Loucy (cell line): ENCODE measurements at regions not wholly inside any gene's neighbourhood (a gene's known extent, or its start where the extent isn't known, plus 50 kb on each side); places are given as distances from the start of the nearest gene placed in this dataset.

Experiments used
- H2AFZ ChIP-seq: fragments of 200-600 bp; sonication (generic); 2 replicates; pipeline ENCODE4 v1.6.0; 2016; ENCODE audit warnings: antibody characterized with exemption, mild to moderate bottlenecking, low read length, moderate library complexity
- H3F3A ChIP-seq: fragments of 200-600 bp; 2 replicates; pipeline ENCODE4 v1.6.0; 2016; ENCODE audit warnings: antibody characterized with exemption, low read depth, mild to moderate bottlenecking
- H3K27me3 ChIP-seq: fragments of 200-600 bp; sonication (generic); 2 replicates; pipeline ENCODE4 v1.6.1; 2014; ENCODE audit warnings: low read length, mild to moderate bottlenecking; ENCODE audit not compliant: insufficient read depth, poor library complexity, severe bottlenecking
- H3K36me3 ChIP-seq: fragments of 200-600 bp; sonication (generic); 2 replicates; pipeline ENCODE4 v1.6.1; 2016; ENCODE audit warnings: low read length; ENCODE audit not compliant: insufficient read depth
- H3K4me1 ChIP-seq: fragments of 200-600 bp; sonication (generic); 2 replicates; pipeline ENCODE4 v1.5.1; 2014; ENCODE audit warnings: low read length, mild to moderate bottlenecking; ENCODE audit not compliant: insufficient read depth, poor library complexity, severe bottlenecking
- H3K4me2 ChIP-seq: fragments of 200-600 bp; sonication (generic); 2 replicates; pipeline ENCODE4 v1.6.0; 2014; ENCODE audit warnings: antibody characterized with exemption, low read length, low read depth, mild to moderate bottlenecking; ENCODE audit not compliant: poor library complexity, severe bottlenecking
- H3K4me3 ChIP-seq: fragments of 200-600 bp; sonication (generic); 2 replicates; pipeline ENCODE4 v1.5.1; 2014; ENCODE audit warnings: low read length, mild to moderate bottlenecking, mixed read lengths; ENCODE audit not compliant: poor library complexity, severe bottlenecking
- H3K79me2 ChIP-seq: fragments of 200-600 bp; sonication (generic); 2 replicates; pipeline ENCODE4 v1.6.1; 2014; ENCODE audit warnings: low read length; ENCODE audit not compliant: insufficient read depth
- H3K9ac ChIP-seq: fragments of 200-600 bp; sonication (generic); 2 replicates; pipeline ENCODE4 v1.6.0; 2014; ENCODE audit warnings: mild to moderate bottlenecking, low read depth, low read length, moderate library complexity; ENCODE audit not compliant: poor library complexity, severe bottlenecking
- H3K9me2 ChIP-seq: fragments of 200-600 bp; sonication (generic); replicated peaks from 2 replicates; pipeline ENCODE4 v1.6.1; 2016; ENCODE audit warnings: low read depth, low read length, mixed read lengths
- H3K9me3 ChIP-seq: fragments of 200-600 bp; sonication (generic); 2 replicates; pipeline ENCODE4 v1.6.1; 2014; ENCODE audit warnings: mild to moderate bottlenecking, antibody characterized with exemption, low read length, low read depth; ENCODE audit not compliant: insufficient read depth
- H4K20me1 ChIP-seq: fragments of 200-600 bp; sonication (generic); 2 replicates; pipeline ENCODE4 v1.6.0; 2014; ENCODE audit warnings: antibody characterized with exemption, low read length, mild to moderate bottlenecking; ENCODE audit not compliant: insufficient read depth, poor library complexity, severe bottlenecking
- EZH2phosphoT487 ChIP-seq: fragments of 200-600 bp; IDR thresholded peaks from 2 replicates; pipeline ENCODE4 v1.6.1; 2018; ENCODE audit warnings: antibody characterized with exemption, mild to moderate bottlenecking, moderate library complexity, borderline replicate concordance
- TF ChIP-seq, protein P1 (sequence below): fragments of 200-600 bp; sonication (generic); conservative IDR thresholded peaks from 2 replicates; pipeline ENCODE4 v1.5.1; 2014; ENCODE audit warnings: mild to moderate bottlenecking, antibody characterized with exemption, low read length

DNA sequence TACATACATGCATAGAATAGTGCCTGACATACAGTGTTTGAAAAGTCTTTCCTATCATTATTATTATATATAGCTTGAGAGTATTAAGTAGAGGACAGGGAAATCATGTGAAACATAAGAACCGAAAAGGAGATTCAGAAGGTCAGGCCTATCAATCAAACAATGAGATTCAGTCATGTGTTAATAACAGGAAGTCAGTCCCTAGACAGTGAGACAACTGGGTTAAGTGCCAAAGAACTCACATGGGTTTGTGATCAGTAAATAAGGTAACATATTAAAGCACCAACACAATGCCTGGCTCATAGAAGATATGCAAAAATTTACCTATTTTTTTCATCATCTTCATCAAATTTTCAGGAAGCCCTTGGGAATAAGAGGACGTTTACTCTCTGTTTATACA is 174.3 kb upstream of the FAT3 start:
- no peaks in the 10 kb centered on the region for H4K20me1 ChIP-seq
- H3K9me2 ChIP-seq: no peaks in the 10 kb centered on the region
- no peaks in the 10 kb centered on the region for H3K36me3 ChIP-seq
- no peaks in the 10 kb centered on the region for H3F3A ChIP-seq
- no peak overlapping the region for H3K4me3 ChIP-seq
- H3K27me3 ChIP-seq: no peaks in the 10 kb centered on the region
- H3K4me1 ChIP-seq: peaks cover under 1% of the 10 kb centered on the region
- no peak overlapping the region for H2AFZ ChIP-seq
- H3K9ac ChIP-seq: no peak overlapping the region
- H3K4me2 ChIP-seq: no peak overlapping the region
- no peak for TF ChIP-seq EZH2phosphoT487
- TF ChIP-seq, protein P1, sequence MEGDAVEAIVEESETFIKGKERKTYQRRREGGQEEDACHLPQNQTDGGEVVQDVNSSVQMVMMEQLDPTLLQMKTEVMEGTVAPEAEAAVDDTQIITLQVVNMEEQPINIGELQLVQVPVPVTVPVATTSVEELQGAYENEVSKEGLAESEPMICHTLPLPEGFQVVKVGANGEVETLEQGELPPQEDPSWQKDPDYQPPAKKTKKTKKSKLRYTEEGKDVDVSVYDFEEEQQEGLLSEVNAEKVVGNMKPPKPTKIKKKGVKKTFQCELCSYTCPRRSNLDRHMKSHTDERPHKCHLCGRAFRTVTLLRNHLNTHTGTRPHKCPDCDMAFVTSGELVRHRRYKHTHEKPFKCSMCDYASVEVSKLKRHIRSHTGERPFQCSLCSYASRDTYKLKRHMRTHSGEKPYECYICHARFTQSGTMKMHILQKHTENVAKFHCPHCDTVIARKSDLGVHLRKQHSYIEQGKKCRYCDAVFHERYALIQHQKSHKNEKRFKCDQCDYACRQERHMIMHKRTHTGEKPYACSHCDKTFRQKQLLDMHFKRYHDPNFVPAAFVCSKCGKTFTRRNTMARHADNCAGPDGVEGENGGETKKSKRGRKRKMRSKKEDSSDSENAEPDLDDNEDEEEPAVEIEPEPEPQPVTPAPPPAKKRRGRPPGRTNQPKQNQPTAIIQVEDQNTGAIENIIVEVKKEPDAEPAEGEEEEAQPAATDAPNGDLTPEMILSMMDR: no peak
- no peaks in the 10 kb centered on the region for H3K9me3 ChIP-seq
- H3K79me2 ChIP-seq: no peaks in the 10 kb centered on the region

DNA sequence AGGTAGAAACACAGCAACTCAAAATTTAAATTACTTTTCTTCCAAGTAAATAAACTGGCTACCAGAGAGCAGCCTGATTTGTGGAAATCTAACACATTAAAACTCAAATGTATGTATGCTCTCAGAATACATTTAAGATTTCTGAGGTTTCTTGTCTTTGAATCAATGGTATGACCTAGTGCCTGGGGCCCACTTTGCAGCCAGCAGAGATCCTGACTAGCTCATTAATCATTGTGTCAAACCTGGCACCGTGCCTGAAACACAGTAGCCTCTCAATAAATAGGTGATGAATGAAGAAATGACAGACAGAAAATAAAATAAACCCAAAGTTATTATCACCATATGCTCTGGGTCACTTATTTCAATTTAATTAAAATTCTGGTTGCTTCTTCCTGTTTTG is 176.2 kb upstream of the FAT3 start:
- H3K79me2 ChIP-seq: no peaks in the 10 kb centered on the region
- no peak overlapping the region for H3K4me2 ChIP-seq
- H3K9ac ChIP-seq: no peak overlapping the region
- peaks cover 9% of the 10 kb centered on the region for H3K4me1 ChIP-seq
- no peak overlapping the region for H2AFZ ChIP-seq
- H3K27me3 ChIP-seq: no peaks in the 10 kb centered on the region
- H3K36me3 ChIP-seq: no peaks in the 10 kb centered on the region
- no peaks in the 10 kb centered on the region for H4K20me1 ChIP-seq
- TF ChIP-seq EZH2phosphoT487: no peak
- TF ChIP-seq, protein P1: no peak
- no peaks in the 10 kb centered on the region for H3K9me3 ChIP-seq
- H3K9me2 ChIP-seq: no peaks in the 10 kb centered on the region
- no peak overlapping the region for H3K4me3 ChIP-seq
- no peaks in the 10 kb centered on the region for H3F3A ChIP-seq

DNA sequence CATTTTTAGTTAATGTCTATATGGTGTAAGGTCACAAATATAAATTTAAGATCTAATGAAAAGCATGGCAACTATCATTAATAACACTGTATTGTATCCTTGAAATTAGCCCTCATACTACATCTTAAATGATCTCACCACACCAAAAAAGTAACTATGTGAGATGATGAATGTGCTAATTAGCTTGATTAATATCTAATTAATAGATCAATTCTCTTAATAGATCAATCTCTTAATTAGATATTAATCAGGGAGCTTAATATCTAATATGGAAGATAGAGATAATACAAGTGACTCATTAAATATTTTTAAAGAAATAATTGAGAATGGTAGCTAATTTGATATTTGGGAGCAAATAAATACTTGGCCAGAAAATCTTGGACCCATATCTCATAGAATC is 178.5 kb upstream of the FAT3 start:
- H3K36me3 ChIP-seq: no peaks in the 10 kb centered on the region
- H3K27me3 ChIP-seq: no peaks in the 10 kb centered on the region
- H3F3A ChIP-seq: no peaks in the 10 kb centered on the region
- no peak overlapping the region for H2AFZ ChIP-seq
- H3K9me3 ChIP-seq: no peaks in the 10 kb centered on the region
- peaks cover 9% of the 10 kb centered on the region for H3K4me1 ChIP-seq
- no peak overlapping the region for H3K9ac ChIP-seq
- H3K4me2 ChIP-seq: no peak overlapping the region
- no peaks in the 10 kb centered on the region for H3K9me2 ChIP-seq
- H3K79me2 ChIP-seq: no peaks in the 10 kb centered on the region
- no peak for TF ChIP-seq EZH2phosphoT487
- no peaks in the 10 kb centered on the region for H4K20me1 ChIP-seq
- no peak overlapping the region for H3K4me3 ChIP-seq

DNA sequence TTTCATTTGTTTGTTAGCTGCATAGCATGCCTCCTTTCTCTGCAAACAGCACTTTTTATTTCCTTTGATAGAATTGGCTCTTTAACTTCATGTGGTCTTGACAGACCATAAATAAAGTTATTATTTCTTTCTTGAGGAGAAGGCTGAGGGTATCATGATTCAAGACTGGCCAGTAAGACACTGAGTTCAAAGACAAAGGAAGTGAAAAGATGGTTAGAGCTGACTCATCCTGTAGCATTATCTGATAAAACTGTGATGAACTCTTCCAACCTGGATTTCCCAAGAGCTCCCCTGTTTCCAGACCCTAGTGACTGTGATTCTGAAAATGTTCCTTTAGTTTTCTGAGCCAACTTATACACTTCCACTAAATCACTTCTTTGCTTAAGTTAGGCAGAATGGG is 179.3 kb upstream of the FAT3 start:
- H3K36me3 ChIP-seq: no peaks in the 10 kb centered on the region
- H3K9me2 ChIP-seq: no peaks in the 10 kb centered on the region
- no peak overlapping the region for H3K9ac ChIP-seq
- no peak overlapping the region for H3K4me3 ChIP-seq
- H3K4me2 ChIP-seq: no peak overlapping the region
- no peaks in the 10 kb centered on the region for H3K79me2 ChIP-seq
- H3K4me1 ChIP-seq: peaks cover 9% of the 10 kb centered on the region
- no peaks in the 10 kb centered on the region for H3K9me3 ChIP-seq
- no peaks in the 10 kb centered on the region for H4K20me1 ChIP-seq
- H3F3A ChIP-seq: no peaks in the 10 kb centered on the region
- TF ChIP-seq, protein P1: no peak
- TF ChIP-seq EZH2phosphoT487: no peak
- no peaks in the 10 kb centered on the region for H3K27me3 ChIP-seq
- H2AFZ ChIP-seq: no peak overlapping the region
